H1 (cell line): ENCODE measurements at regions not wholly inside any gene's neighbourhood (a gene's known extent, or its start where the extent isn't known, plus 50 kb on each side); places are given as distances from the start of the nearest gene placed in this dataset.

Source experiments
- CTCF ChIA-PET: fragments of 300-600 bp; sonication (Branson Sonifier 250); formaldehyde crosslinking; loops from one replicate; lab custom pipeline; 2021; ENCODE audit not compliant: partially characterized antibody; lab: Charles Lee
- POLR2A ChIA-PET: fragments of 300-600 bp; sonication (Branson Sonifier 250); formaldehyde crosslinking; loops from one replicate; lab custom pipeline; 2021; ENCODE audit warnings: inconsistent platforms; ENCODE audit not compliant: partially characterized antibody; lab: Charles Lee
- DNase-seq, 2 experiments: peaks; one replicate each; pipeline versions ENCODE4 v3.0.0 to v3.0.0-alpha.2; 2010 to 2022; ENCODE audit warnings: low spot score in 2 of 2, low read depth in 1 of 2, mixed read lengths in 1 of 2
- FAIRE-seq: peaks from 2 replicates; lab custom pipeline; 2011; peaks lifted over from hg19 to GRCh38; lab: Jason Lieb, UNC
- H2AFZ ChIP-seq: 2 replicates; pipeline ENCODE4 v1.8.1; 2012; ENCODE audit warnings: low read length, inconsistent platforms
- H2AK5ac ChIP-seq: 2 replicates; pipeline ENCODE4 v1.6.1; 2013; ENCODE audit warnings: low read depth, low read length
- H2BK120ac ChIP-seq: replicated peaks from 2 replicates; pipeline ENCODE3; 2013; ENCODE audit warnings: low read depth, low read length, inconsistent platforms
- H2BK12ac ChIP-seq: 2 replicates; pipeline ENCODE4 v1.6.1; 2013; ENCODE audit warnings: low read depth, low read length
- H2BK15ac ChIP-seq: 2 replicates; pipeline ENCODE4 v1.6.1; 2013; ENCODE audit warnings: low read length
- H2BK20ac ChIP-seq: 2 replicates; pipeline ENCODE4 v1.6.1; 2013; ENCODE audit warnings: low read length
- H2BK5ac ChIP-seq: 2 replicates; pipeline ENCODE4 v1.6.1; 2013; ENCODE audit warnings: low read depth, low read length
- H3K14ac ChIP-seq: 2 replicates; pipeline ENCODE4 v1.6.1; 2013; ENCODE audit warnings: inconsistent platforms; ENCODE audit not compliant: insufficient read length
- H3K18ac ChIP-seq: 2 replicates; pipeline ENCODE4 v1.6.1; 2013; ENCODE audit warnings: low read length; ENCODE audit errors: extremely low read depth
- H3K23ac ChIP-seq: 2 replicates; pipeline ENCODE4 v1.6.1; 2013; ENCODE audit warnings: inconsistent platforms; ENCODE audit not compliant: insufficient read length
- H3K23me2 ChIP-seq: 2 replicates; pipeline ENCODE4 v1.6.1; 2013; ENCODE audit warnings: low read depth, low read length
- H3K27ac ChIP-seq: 2 replicates; pipeline ENCODE4 v1.6.1; 2011; ENCODE audit warnings: low read depth, low read length, inconsistent platforms
- H3K27me3 ChIP-seq, 4 experiments: replicated peaks in 1 of 4; 1 replicate in 1 of 4; 2 replicates in 3 of 4; pipeline versions ENCODE4 v1.6.1 to v1.8.1; 2011 to 2013; ENCODE audit warnings: low read length in 3 of 4, mild to moderate bottlenecking in 3 of 4, inconsistent platforms in 2 of 4, mixed read lengths in 2 of 4, moderate library complexity in 1 of 4; ENCODE audit not compliant: control insufficient read depth in 3 of 4, insufficient read depth in 3 of 4; ENCODE audit errors: extremely low read depth in 1 of 4
- H3K36me3 ChIP-seq, 4 experiments: 2 replicates each; pipeline versions ENCODE4 v1.6.1 to v1.8.1; 2011 to 2013; ENCODE audit warnings: mild to moderate bottlenecking in 4 of 4, low read length in 3 of 4, moderate library complexity in 2 of 4, control low read depth in 1 of 4, inconsistent platforms in 1 of 4; ENCODE audit not compliant: insufficient read depth in 4 of 4, control insufficient read depth in 2 of 4
- H3K4ac ChIP-seq: replicated peaks from 2 replicates; pipeline ENCODE3; 2013; ENCODE audit warnings: low read length, low read depth, mixed read lengths, inconsistent platforms; ENCODE audit not compliant: insufficient read length
- H3K4me1 ChIP-seq, 4 experiments: replicated peaks in 1 of 4; 1 replicate in 1 of 4; 2 replicates in 3 of 4; pipeline versions ENCODE4 v1.6.1 to v1.8.1; 2011 to 2013; ENCODE audit warnings: low read length in 3 of 4, inconsistent platforms in 2 of 4, mixed read lengths in 1 of 4; ENCODE audit not compliant: insufficient read depth in 4 of 4, control insufficient read depth in 3 of 4
- H3K4me2 ChIP-seq, 2 experiments: 2 replicates each; pipeline versions ENCODE4 v1.6.1 to v1.8.1; 2011 to 2013; ENCODE audit warnings: low read depth in 2 of 2, low read length in 2 of 2, control low read depth in 1 of 2, inconsistent platforms in 1 of 2, mild to moderate bottlenecking in 1 of 2; ENCODE audit not compliant: insufficient read depth in 1 of 2
- H3K4me3 ChIP-seq, 4 experiments: fragments of 200-600, 300-600 bp in 1 of 4; sonication (generic), shearing (Covaris generic), sonication (Bioruptor Twin) in 1 of 4; 2 replicates each; pipeline versions ENCODE4 v1.5.1 to v1.8.1; 2011 to 2016; ENCODE audit warnings: low read length in 4 of 4, low read depth in 3 of 4, control low read depth in 2 of 4, inconsistent platforms in 2 of 4, mild to moderate bottlenecking in 2 of 4, mixed read lengths in 1 of 4, moderate library complexity in 1 of 4; ENCODE audit not compliant: insufficient read depth in 2 of 4; ENCODE audit errors: extremely low read depth in 1 of 4
- H3K56ac ChIP-seq: replicated peaks from 2 replicates; pipeline ENCODE3; 2013; ENCODE audit warnings: low read depth, mild to moderate bottlenecking, mixed read lengths, low read length, inconsistent platforms; ENCODE audit not compliant: insufficient read length
- H3K79me1 ChIP-seq: 2 replicates; pipeline ENCODE4 v1.6.1; 2013; ENCODE audit warnings: low read depth, low read length, control low read depth
- H3K79me2 ChIP-seq, 2 experiments: 2 replicates each; pipeline versions ENCODE4 v1.6.1 to v1.8.1; 2012 to 2013; ENCODE audit warnings: low read length in 2 of 2, mild to moderate bottlenecking in 2 of 2, inconsistent platforms in 1 of 2; ENCODE audit not compliant: insufficient read depth in 2 of 2, control insufficient read depth in 1 of 2
- H3K9ac ChIP-seq, 4 experiments: replicated peaks in 1 of 4; 1 replicate in 1 of 4; 2 replicates in 3 of 4; pipeline versions ENCODE4 v1.6.1 to v1.8.1; 2011 to 2013; ENCODE audit warnings: low read depth in 3 of 4, low read length in 3 of 4, control low read depth in 2 of 4, mild to moderate bottlenecking in 2 of 4, moderate library complexity in 2 of 4, inconsistent platforms in 1 of 4; ENCODE audit errors: extremely low read depth in 1 of 4
- H3K9me3 ChIP-seq, 2 experiments: 2 replicates each; pipeline versions ENCODE4 v1.6.1 to v1.8.1; 2012 to 2013; ENCODE audit warnings: mild to moderate bottlenecking in 2 of 2, moderate library complexity in 2 of 2, control low read depth in 1 of 2, inconsistent platforms in 1 of 2, low read depth in 1 of 2, low read length in 1 of 2, mixed read lengths in 1 of 2; ENCODE audit not compliant: insufficient read depth in 2 of 2
- H4K20me1 ChIP-seq, 2 experiments: replicated peaks in 1 of 2; 2 replicates each; pipeline versions ENCODE3 to v1.8.1; 2011 to 2013; ENCODE audit warnings: inconsistent platforms in 2 of 2, low read length in 2 of 2, mild to moderate bottlenecking in 1 of 2; ENCODE audit not compliant: insufficient read depth in 2 of 2, control insufficient read depth in 1 of 2
- H4K5ac ChIP-seq: 2 replicates; pipeline ENCODE4 v1.6.1; 2013; ENCODE audit warnings: low read length, low read depth, mixed read lengths, inconsistent platforms; ENCODE audit not compliant: insufficient read length
- H4K8ac ChIP-seq: 2 replicates; pipeline ENCODE4 v1.8.0; 2013; ENCODE audit warnings: mild to moderate bottlenecking, moderate library complexity, low read length, inconsistent platforms; ENCODE audit not compliant: insufficient read depth; ENCODE audit errors: extremely low read depth
- H4K91ac ChIP-seq: replicated peaks from 2 replicates; pipeline ENCODE3; 2013; ENCODE audit warnings: low read length, mixed read lengths, inconsistent platforms; ENCODE audit not compliant: insufficient read length
- BCL11A ChIP-seq, 2 experiments: IDR thresholded peaks; one replicate each; pipeline ENCODE4 v1.6.1; 2011; ENCODE audit warnings: low read depth in 2 of 2, low read length in 2 of 2, mild to moderate bottlenecking in 2 of 2
- CREB1 ChIP-seq: IDR thresholded peaks from 2 replicates; pipeline ENCODE4 v1.6.1; 2012; ENCODE audit warnings: inconsistent platforms
- GABPA ChIP-seq: IDR thresholded peaks from 2 replicates; pipeline ENCODE4 v1.6.1; 2011; ENCODE audit warnings: mild to moderate bottlenecking, low read length, moderate library complexity, borderline replicate concordance; ENCODE audit not compliant: insufficient read depth
- POLR2A ChIP-seq, 2 experiments: IDR thresholded peaks; 1 replicate in 1 of 2; 2 replicates in 1 of 2; pipeline ENCODE4 v1.6.1; 2011; ENCODE audit warnings: low read depth in 2 of 2, low read length in 2 of 2, mild to moderate bottlenecking in 2 of 2; ENCODE audit errors: control extremely low read depth in 1 of 2
- POLR2AphosphoS5 ChIP-seq: IDR thresholded peaks from 2 replicates; pipeline ENCODE4 v1.6.1; 2011; ENCODE audit warnings: low read depth, low read length
- RFX5 ChIP-seq: IDR thresholded peaks from 2 replicates; pipeline ENCODE4 v1.6.1; 2011; ENCODE audit warnings: low read depth, low read length, improper control_type of control experiment, borderline replicate concordance
- SAP30 ChIP-seq: fragments of 300-600 bp; sonication (generic); IDR thresholded peaks from 2 replicates; pipeline ENCODE4 v1.7.1; 2012; ENCODE audit warnings: low read length, moderate library complexity, mild to moderate bottlenecking, inconsistent platforms; ENCODE audit not compliant: insufficient read depth, insufficient replicate concordance
- SIX5 ChIP-seq: IDR thresholded peaks from 2 replicates; pipeline ENCODE4 v1.6.1; 2011; ENCODE audit warnings: mild to moderate bottlenecking, low read depth, low read length
- SUZ12 ChIP-seq: fragments of 200-600 bp; sonication (generic); IDR thresholded peaks from 2 replicates; pipeline ENCODE4 v1.6.1; 2012; ENCODE audit warnings: mild to moderate bottlenecking, inconsistent platforms, low read length, moderate library complexity, mixed read lengths
- TAF1 ChIP-seq: IDR thresholded peaks from 2 replicates; pipeline ENCODE4 v1.6.1; 2011; ENCODE audit warnings: mild to moderate bottlenecking, low read depth, low read length
- TEAD4 ChIP-seq: IDR thresholded peaks from 2 replicates; pipeline ENCODE4 v1.6.1; 2012; ENCODE audit warnings: low read depth, low read length, inconsistent platforms, mixed read lengths
- WGBS, 2 experiments: shearing (Covaris generic) in 1 of 2; methylation state at CpG; one replicate each; pipeline versions ENCODE4 v1.1.6 to v1.1.7; 2013 to 2015; ENCODE audit warnings: low lambda C conversion rate in 2 of 2, mixed read lengths in 2 of 2, inconsistent platforms in 1 of 2, low coverage in 1 of 2, missing lambda C conversion rate in 1 of 2; ENCODE audit not compliant: insufficient replicate concordance in 2 of 2, insufficient coverage in 1 of 2, insufficient read length in 1 of 2; ENCODE audit errors: extremely low coverage in 1 of 2, missing lambda C conversion rate in 1 of 2; 5-methylcytosine and 5-hydroxymethylcytosine counted together
- TF ChIP-seq, protein P1 (sequence below): IDR thresholded peaks from 2 replicates; pipeline ENCODE4 v1.6.1; 2012; ENCODE audit warnings: inconsistent platforms
- TF ChIP-seq, protein P2 (sequence below): IDR thresholded peaks from 2 replicates; pipeline ENCODE4 v1.6.1; 2012; ENCODE audit warnings: inconsistent platforms
- TF ChIP-seq, protein P3 (sequence below): IDR thresholded peaks from 2 replicates; pipeline ENCODE4 v1.6.1; 2011; ENCODE audit warnings: low read length, improper control_type of control experiment

- Histone ChIP-seq H2BK20ac (no peak overlapping the region), H3K23ac (no peak overlapping the region), H2AK5ac (no peak overlapping the region), H3K14ac (no peak overlapping the region), H3K27ac (no peak overlapping the region), H2BK12ac (no peak overlapping the region), H3K27me3 (no peaks in the 10 kb centered on the region), H3K56ac (no peak overlapping the region), H3K36me3 (no peaks in the 10 kb centered on the region), H3K23me2 (peaks cover 2% of the 10 kb centered on the region; the same call in 1 of the 2 replicates), H2BK5ac (no peak overlapping the region), H3K9ac (no peak overlapping the region), H4K20me1 (no peaks in the 10 kb centered on the region), H3K79me1 (no peaks in the 10 kb centered on the region), H3K4ac (no peak overlapping the region), H3K9me3 (no peaks in the 10 kb centered on the region), H4K91ac (no peak overlapping the region), H2BK120ac (no peak overlapping the region), H3K4me3 (no peak overlapping the region), H3K18ac (no peak overlapping the region), H4K5ac (no peak overlapping the region), H3K4me2 (no peak overlapping the region), H3K4me1 (peaks cover 0 to 5% (median 3%) of the 10 kb centered on the region in 4 experiments; a peak in 4 of 7 replicates), H4K8ac (no peak overlapping the region), H2BK15ac (no peak overlapping the region), H3K79me2 (no peaks in the 10 kb centered on the region), H2AFZ (no peak overlapping the region)
- WGBS, 2 experiments: 90% methylated on average over 2 of the region's 2 CpGs; no CpG with 5 or more reads in 1 of the 2 experiments
- DNase-seq (no peak), FAIRE-seq (no peak)
- CTCF ChIA-PET: no interaction called here
- POLR2A ChIA-PET: no interaction called here
- TF ChIP-seq, protein P1, sequence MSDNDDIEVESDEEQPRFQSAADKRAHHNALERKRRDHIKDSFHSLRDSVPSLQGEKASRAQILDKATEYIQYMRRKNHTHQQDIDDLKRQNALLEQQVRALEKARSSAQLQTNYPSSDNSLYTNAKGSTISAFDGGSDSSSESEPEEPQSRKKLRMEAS: no peak
- TF ChIP-seq TEAD4 (no peak), SAP30 (no peak), SUZ12 (no peak), RFX5 (no peak), POLR2AphosphoS5 (no peak), GABPA (no peak), CREB1 (no peak), POLR2A (IDR thresholded peaks at IDR 0.05; ENCODE audit: control extremely low read depth in 1 of 2, low read depth in 2 of 2, low read length in 2 of 2) (no peak), BCL11A (IDR thresholded peaks at IDR 0.05; ENCODE audit: low read depth in 2 of 2, low read length in 2 of 2) (no peak), SIX5 (no peak), TAF1 (no peak)
- TF ChIP-seq, protein P2, sequence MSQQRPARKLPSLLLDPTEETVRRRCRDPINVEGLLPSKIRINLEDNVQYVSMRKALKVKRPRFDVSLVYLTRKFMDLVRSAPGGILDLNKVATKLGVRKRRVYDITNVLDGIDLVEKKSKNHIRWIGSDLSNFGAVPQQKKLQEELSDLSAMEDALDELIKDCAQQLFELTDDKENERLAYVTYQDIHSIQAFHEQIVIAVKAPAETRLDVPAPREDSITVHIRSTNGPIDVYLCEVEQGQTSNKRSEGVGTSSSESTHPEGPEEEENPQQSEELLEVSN: no peak
- TF ChIP-seq, protein P3, sequence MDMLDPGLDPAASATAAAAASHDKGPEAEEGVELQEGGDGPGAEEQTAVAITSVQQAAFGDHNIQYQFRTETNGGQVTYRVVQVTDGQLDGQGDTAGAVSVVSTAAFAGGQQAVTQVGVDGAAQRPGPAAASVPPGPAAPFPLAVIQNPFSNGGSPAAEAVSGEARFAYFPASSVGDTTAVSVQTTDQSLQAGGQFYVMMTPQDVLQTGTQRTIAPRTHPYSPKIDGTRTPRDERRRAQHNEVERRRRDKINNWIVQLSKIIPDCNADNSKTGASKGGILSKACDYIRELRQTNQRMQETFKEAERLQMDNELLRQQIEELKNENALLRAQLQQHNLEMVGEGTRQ: no peak
Measured at GRCh38 chr1:234687011-234687410, 77.0 kb upstream of the IRF2BP2 start.
